ENCODE measurements at regions not wholly inside any gene's neighbourhood (a gene's known extent, or its start where the extent isn't known, plus 50 kb on each side); places are given as distances from the start of the nearest gene placed in this dataset.

DNA sequence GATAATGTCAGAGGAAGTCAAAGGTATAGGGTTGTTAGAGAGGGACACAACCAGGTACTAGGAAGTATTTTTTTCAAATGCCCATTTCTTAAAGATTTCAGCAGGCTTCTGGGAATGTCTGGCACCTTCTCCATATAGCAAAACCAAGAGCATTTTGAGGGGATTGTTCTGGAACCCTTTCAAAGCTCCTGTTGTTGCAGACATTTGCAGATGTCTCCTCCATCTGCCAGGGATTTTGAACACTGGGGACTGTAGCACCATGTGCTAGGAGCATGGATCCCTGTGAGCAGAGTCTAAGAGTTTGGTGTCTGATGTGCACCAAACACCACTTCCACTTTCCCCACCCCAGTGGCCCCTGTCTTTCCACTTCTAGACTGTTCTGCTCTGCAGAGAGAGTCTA lies 206.0 kb upstream of the KBTBD8 start:
- in situ Hi-C loops (cut with MboI): no loop called here
- DNase-seq (ENCODE audit: low read depth, low spot score) (no peak), FAIRE-seq (no peak), ATAC-seq (no peak)
- intact Hi-C loops (cut with micrococcal nuclease; ENCODE audit: unreplicated experiment): no loop called here
- ChIA-PET RAD21 (ENCODE audit: unreplicated experiment) (no interaction called here), CTCF (interaction anchor here (1.0 to 1.2 kb wide), 2 partner anchors 17 to 30 kb away, joined by 3 read pairs; no protein-coding TSS in a partner anchor), SMC1A (ENCODE audit: uncharacterized antibody, unreplicated experiment) (no interaction called here), POLR2A (no interaction called here)
- Histone ChIP-seq H3K9ac (ENCODE audit: control insufficient read depth, insufficient read depth, low read length) (no peak overlapping the region), H2AFZ (ENCODE audit: control insufficient read depth, low read depth, low read length) (no peak overlapping the region), H3K27me3 (replicated peaks in 1 of 2; ENCODE audit: control insufficient read depth in 2 of 2, insufficient read depth in 2 of 2, low read length in 1 of 2) (no peaks in the 10 kb centered on the region; a peak in 1 of 4 replicates), H3K36me3 (ENCODE audit: control insufficient read depth in 2 of 2, insufficient read depth in 2 of 2, low read length in 1 of 2) (no peaks in the 10 kb centered on the region), H3K27ac (ENCODE audit: control insufficient read depth, insufficient read depth) (no peak overlapping the region), H3K4me1 (ENCODE audit: control insufficient read depth, insufficient read depth, low read length) (no peaks in the 10 kb centered on the region), H4K20me1 (ENCODE audit: control insufficient read depth, insufficient read depth) (no peaks in the 10 kb centered on the region; the same call in 1 of the 2 replicates), H3K4me2 (ENCODE audit: control insufficient read depth, insufficient read depth) (no peak overlapping the region), H3K79me2 (ENCODE audit: control insufficient read depth, insufficient read depth, low read length) (no peaks in the 10 kb centered on the region), H3K4me3 (no peak overlapping the region), H3K9me3 (replicated peaks; ENCODE audit: control insufficient read depth, insufficient read depth, low read length) (no peaks in the 10 kb centered on the region)
- TF ChIP-seq, protein P1, sequence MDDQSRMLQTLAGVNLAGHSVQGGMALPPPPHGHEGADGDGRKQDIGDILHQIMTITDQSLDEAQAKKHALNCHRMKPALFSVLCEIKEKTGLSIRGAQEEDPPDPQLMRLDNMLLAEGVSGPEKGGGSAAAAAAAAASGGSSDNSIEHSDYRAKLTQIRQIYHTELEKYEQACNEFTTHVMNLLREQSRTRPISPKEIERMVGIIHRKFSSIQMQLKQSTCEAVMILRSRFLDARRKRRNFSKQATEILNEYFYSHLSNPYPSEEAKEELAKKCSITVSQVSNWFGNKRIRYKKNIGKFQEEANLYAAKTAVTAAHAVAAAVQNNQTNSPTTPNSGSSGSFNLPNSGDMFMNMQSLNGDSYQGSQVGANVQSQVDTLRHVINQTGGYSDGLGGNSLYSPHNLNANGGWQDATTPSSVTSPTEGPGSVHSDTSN (IDR thresholded peaks at IDR 0.05; ENCODE audit: insufficient replicate concordance, low read depth, low read length): no peak
- no peak for TF ChIP-seq CBX3 (IDR thresholded peaks at IDR 0.05; ENCODE audit: borderline replicate concordance, low read depth)
- no peak for TF ChIP-seq TARDBP (IDR thresholded peaks at IDR 0.05; ENCODE audit: borderline replicate concordance)
- no peak for TF ChIP-seq BCL11A (IDR thresholded peaks at IDR 0.05; ENCODE audit: low read depth, low read length)
- no peak for TF ChIP-seq USF2 (IDR thresholded peaks at IDR 0.05; ENCODE audit: borderline replicate concordance, low read depth, low read length)
- no peak for TF ChIP-seq EED (IDR thresholded peaks at IDR 0.05; ENCODE audit: low read depth)
- TF ChIP-seq ZNF384 (IDR thresholded peaks at IDR 0.05; ENCODE audit: borderline replicate concordance, low read depth, low read length): no peak
- no peak for TF ChIP-seq POU2F2 (IDR thresholded peaks at IDR 0.05; ENCODE audit: borderline replicate concordance, low read depth, low read length)
- no peak for TF ChIP-seq SUZ12 (IDR thresholded peaks at IDR 0.05; ENCODE audit: unreplicated experiment)
- no TSS peak for BruUV-seq (replicated peaks)

Measured in GM12878 (cell line).